ENCODE measurements at regions not wholly inside any gene's neighbourhood (a gene's known extent, or its start where the extent isn't known, plus 50 kb on each side); places are given as distances from the start of the nearest gene placed in this dataset.

- Histone ChIP-seq H3K4me2 (ENCODE audit: low read depth, low read length, poor library complexity, severe bottlenecking) (no peak overlapping the region), H3K9me3 (ENCODE audit: insufficient read depth, low read length) (no peaks in the 10 kb centered on the region), H3K79me2 (ENCODE audit: insufficient read depth, low read length) (no peaks in the 10 kb centered on the region), H3F3A (ENCODE audit: insufficient read depth) (no peaks in the 10 kb centered on the region), H3K27ac (ENCODE audit: low read depth, low read length) (no peak overlapping the region), H3K36me3 (ENCODE audit: low read length) (no peaks in the 10 kb centered on the region), H2AFZ (ENCODE audit: low read depth, low read length, severe bottlenecking) (no peak overlapping the region), H4K20me1 (ENCODE audit: low read depth, low read length) (no peaks in the 10 kb centered on the region), H3K27me3 (ENCODE audit: low read length) (no peaks in the 10 kb centered on the region), H3K9me2 (replicated peaks; ENCODE audit: insufficient read depth, low read length) (no peaks in the 10 kb centered on the region; the same call in 1 of the 2 replicates), H3K9ac (ENCODE audit: low read length) (no peak overlapping the region), H3K4me3 (ENCODE audit: insufficient read depth, low read length, poor library complexity, severe bottlenecking) (no peak overlapping the region)
- TF ChIP-seq CTCF (IDR thresholded peaks at IDR 0.05; ENCODE audit: insufficient read depth, low read length, poor library complexity, severe bottlenecking) (no peak), EZH2phosphoT487 (conservative IDR thresholded peaks at IDR 0.05; ENCODE audit: low read length) (no peak)
These were observed 326.4 kb downstream of the NUAK1 start for GRCh38 chr12:105812366-105812765.

- no peak overlapping the region for H3K27ac ChIP-seq (ENCODE audit: low read depth, low read length)
- H3K79me2 ChIP-seq (ENCODE audit: insufficient read depth, low read length) = no peaks in the 10 kb centered on the region
- H3K9ac ChIP-seq (ENCODE audit: low read length) = no peak overlapping the region
- no peaks in the 10 kb centered on the region; the same call in 1 of the 2 replicates for H3K9me2 ChIP-seq (replicated peaks; ENCODE audit: insufficient read depth, low read length)
- H3K4me3 ChIP-seq (ENCODE audit: insufficient read depth, low read length, poor library complexity, severe bottlenecking) = no peak overlapping the region
- no peak overlapping the region for H2AFZ ChIP-seq (ENCODE audit: low read depth, low read length, severe bottlenecking)
- no peaks in the 10 kb centered on the region for H3F3A ChIP-seq (ENCODE audit: insufficient read depth)
- H3K9me3 ChIP-seq (ENCODE audit: insufficient read depth, low read length) = no peaks in the 10 kb centered on the region
- no peak overlapping the region for H3K4me2 ChIP-seq (ENCODE audit: low read depth, low read length, poor library complexity, severe bottlenecking)
- H3K36me3 ChIP-seq (ENCODE audit: low read length) = no peaks in the 10 kb centered on the region
- no peak for TF ChIP-seq CTCF (IDR thresholded peaks at IDR 0.05; ENCODE audit: insufficient read depth, low read length, poor library complexity, severe bottlenecking)
- no peak for TF ChIP-seq EZH2phosphoT487 (conservative IDR thresholded peaks at IDR 0.05; ENCODE audit: low read length)
- no peaks in the 10 kb centered on the region for H3K27me3 ChIP-seq (ENCODE audit: low read length)
- H4K20me1 ChIP-seq (ENCODE audit: low read depth, low read length) = no peaks in the 10 kb centered on the region
These were observed 325.6 kb downstream of the NUAK1 start for GRCh38 chr12:105813201-105813600.

GRCh38 chr12:105814283-105814682 lies 324.5 kb downstream of the NUAK1 start:
- Histone ChIP-seq H2AFZ (ENCODE audit: low read depth, low read length, severe bottlenecking) (no peak overlapping the region), H3K9ac (ENCODE audit: low read length) (no peak overlapping the region), H3K27ac (ENCODE audit: low read depth, low read length) (no peak overlapping the region), H3K79me2 (ENCODE audit: insufficient read depth, low read length) (no peaks in the 10 kb centered on the region), H3K27me3 (ENCODE audit: low read length) (no peaks in the 10 kb centered on the region), H3K9me2 (replicated peaks; ENCODE audit: insufficient read depth, low read length) (no peaks in the 10 kb centered on the region; the same call in 1 of the 2 replicates), H3K4me2 (ENCODE audit: low read depth, low read length, poor library complexity, severe bottlenecking) (no peak overlapping the region), H3F3A (ENCODE audit: insufficient read depth) (no peaks in the 10 kb centered on the region), H3K36me3 (ENCODE audit: low read length) (no peaks in the 10 kb centered on the region), H3K4me3 (ENCODE audit: insufficient read depth, low read length, poor library complexity, severe bottlenecking) (no peak overlapping the region), H4K20me1 (ENCODE audit: low read depth, low read length) (no peaks in the 10 kb centered on the region), H3K9me3 (ENCODE audit: insufficient read depth, low read length) (no peaks in the 10 kb centered on the region)
- TF ChIP-seq CTCF (IDR thresholded peaks at IDR 0.05; ENCODE audit: insufficient read depth, low read length, poor library complexity, severe bottlenecking) (no peak), EZH2phosphoT487 (conservative IDR thresholded peaks at IDR 0.05; ENCODE audit: low read length) (no peak)
